ENCODE measurements at regions not wholly inside any gene's neighbourhood (a gene's known extent, or its start where the extent isn't known, plus 50 kb on each side); places are given as distances from the start of the nearest gene placed in this dataset.

DNA sequence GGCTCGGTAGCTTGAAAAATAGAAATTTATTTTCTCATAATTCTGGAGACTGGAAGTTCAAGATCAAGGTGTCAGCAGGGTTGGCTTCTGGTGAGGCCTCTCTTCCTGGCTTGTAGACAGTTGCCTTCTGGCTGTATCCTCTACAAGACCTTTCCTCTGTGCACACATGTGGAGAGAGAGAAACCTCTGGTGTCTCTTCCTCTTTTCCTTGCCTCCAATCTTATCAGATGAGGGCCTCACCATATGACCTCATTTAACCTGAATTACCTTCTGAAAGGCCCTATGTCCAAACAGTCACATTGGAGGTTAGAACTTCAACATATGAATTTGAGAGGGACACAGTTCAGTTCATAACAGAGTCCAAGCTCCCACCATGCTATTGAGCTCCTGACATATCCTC lies 166.4 kb downstream of the TTC8 start (continued):
- TF ChIP-seq NR2C1 (IDR thresholded peaks at IDR 0.05) (no peak), MYC (IDR thresholded peaks at IDR 0.05; ENCODE audit: insufficient read depth, insufficient read length, insufficient replicate concordance, low read length, severe bottlenecking) (no peak), GABPA (IDR thresholded peaks at IDR 0.05; ENCODE audit: low read depth) (no peak), POU2F2 (IDR thresholded peaks at IDR 0.05; ENCODE audit: borderline replicate concordance, low read depth, low read length) (no peak)

DNA sequence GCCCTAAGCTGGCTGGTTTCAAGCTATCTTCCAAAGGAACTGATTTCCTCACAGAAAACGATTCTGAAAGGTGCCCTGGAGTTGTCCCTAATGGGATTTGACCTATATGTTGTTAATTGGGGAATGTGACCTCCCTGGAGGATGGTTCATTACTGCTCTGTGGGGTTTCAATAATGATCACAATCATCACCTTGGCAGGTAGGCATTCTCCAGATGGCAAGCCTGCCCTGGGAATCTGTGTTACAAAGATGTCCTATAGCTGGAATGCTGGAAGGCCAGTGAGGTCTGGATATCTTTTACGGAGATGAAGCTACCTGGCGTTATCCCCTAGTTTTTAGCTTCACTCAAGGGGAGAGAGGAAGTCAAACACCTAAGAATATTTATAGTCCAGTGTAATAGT lies 167.6 kb downstream of the TTC8 start:
- peaks cover under 1% of the 10 kb centered on the region; the same call in 1 of the 3 replicates for H3K9me3 ChIP-seq (replicated peaks; ENCODE audit: control insufficient read depth, insufficient read depth, low read length)
- no peaks in the 10 kb centered on the region; a peak in 1 of 4 replicates for H3K27me3 ChIP-seq (replicated peaks in 1 of 2; ENCODE audit: control insufficient read depth in 2 of 2, insufficient read depth in 2 of 2, low read length in 1 of 2)
- ChIA-PET CTCF (interaction anchor here (1.5 kb wide), 1 partner anchor 37 kb away, joined by 4 read pairs; no protein-coding TSS in a partner anchor), POLR2A (no interaction called here), SMC1A (ENCODE audit: uncharacterized antibody, unreplicated experiment) (no interaction called here), RAD21 (ENCODE audit: unreplicated experiment) (no interaction called here)
- H3K4me1 ChIP-seq (ENCODE audit: control insufficient read depth, insufficient read depth, low read length) = no peaks in the 10 kb centered on the region
- intact Hi-C loops (cut with micrococcal nuclease; ENCODE audit: unreplicated experiment) = no loop called here
- BruUV-seq (replicated peaks) = no TSS peak
- H4K20me1 ChIP-seq (ENCODE audit: control insufficient read depth, insufficient read depth) = no peaks in the 10 kb centered on the region
- DNase-seq (ENCODE audit: low read depth, low spot score) = no peak
- TF ChIP-seq PAX8 (IDR thresholded peaks at IDR 0.05) = no peak
- no peak overlapping the region for H3K4me3 ChIP-seq
- no peak for ATAC-seq
- no peak overlapping the region for H3K4me2 ChIP-seq (ENCODE audit: control insufficient read depth, insufficient read depth)
- H2AFZ ChIP-seq (ENCODE audit: control insufficient read depth, low read depth, low read length) = no peak overlapping the region
- no peaks in the 10 kb centered on the region for H3K79me2 ChIP-seq (ENCODE audit: control insufficient read depth, insufficient read depth, low read length)
- no peak overlapping the region for H3K27ac ChIP-seq (ENCODE audit: control insufficient read depth, insufficient read depth)
- no peak overlapping the region for H3K9ac ChIP-seq (ENCODE audit: control insufficient read depth, insufficient read depth, low read length)
- no peaks in the 10 kb centered on the region for H3K36me3 ChIP-seq (ENCODE audit: control insufficient read depth in 2 of 2, insufficient read depth in 2 of 2, low read length in 1 of 2)
- WGBS (ENCODE audit: insufficient coverage, insufficient replicate concordance, low lambda C conversion rate, missing lambda C conversion rate) = 35% methylated on average over 3 of the region's 3 CpGs
- FAIRE-seq = no peak
- in situ Hi-C loops (cut with MboI) = no loop called here

DNA sequence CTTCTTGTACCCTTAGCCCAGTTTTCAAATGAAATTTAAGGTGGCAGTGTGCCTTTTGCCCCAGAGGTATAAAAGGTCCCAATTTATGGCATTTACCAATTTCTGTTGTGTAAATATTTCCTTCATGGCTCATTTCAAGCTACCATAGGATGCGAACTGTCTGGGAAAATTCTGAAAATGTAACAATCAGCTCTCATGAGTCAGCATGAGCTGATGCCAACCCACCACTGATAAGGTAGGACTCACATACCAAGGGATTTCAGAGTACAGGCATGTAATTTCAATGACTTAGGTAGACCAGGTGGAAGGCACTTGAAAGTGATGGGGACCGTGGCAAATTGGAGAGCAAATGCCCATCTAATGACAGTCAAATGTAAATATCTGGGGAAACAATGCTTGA lies 169.5 kb downstream of the TTC8 start:
- WGBS (ENCODE audit: insufficient coverage, insufficient replicate concordance, low lambda C conversion rate, missing lambda C conversion rate) = 44% methylated on average over 2 of the region's 2 CpGs
- Histone ChIP-seq H3K79me2 (ENCODE audit: control insufficient read depth, insufficient read depth, low read length) (no peaks in the 10 kb centered on the region), H3K4me2 (ENCODE audit: control insufficient read depth, insufficient read depth) (no peak overlapping the region), H3K9ac (ENCODE audit: control insufficient read depth, insufficient read depth, low read length) (no peak overlapping the region), H3K27me3 (replicated peaks in 1 of 2; ENCODE audit: control insufficient read depth in 2 of 2, insufficient read depth in 2 of 2, low read length in 1 of 2) (no peaks in the 10 kb centered on the region; a peak in 1 of 4 replicates), H3K27ac (ENCODE audit: control insufficient read depth, insufficient read depth) (no peak overlapping the region), H2AFZ (ENCODE audit: control insufficient read depth, low read depth, low read length) (no peak overlapping the region), H3K4me3 (no peak overlapping the region), H4K20me1 (ENCODE audit: control insufficient read depth, insufficient read depth) (no peaks in the 10 kb centered on the region), H3K9me3 (replicated peaks; ENCODE audit: control insufficient read depth, insufficient read depth, low read length) (no peaks in the 10 kb centered on the region), H3K36me3 (ENCODE audit: control insufficient read depth in 2 of 2, insufficient read depth in 2 of 2, low read length in 1 of 2) (no peaks in the 10 kb centered on the region), H3K4me1 (ENCODE audit: control insufficient read depth, insufficient read depth, low read length) (no peaks in the 10 kb centered on the region)
- intact Hi-C loops (cut with micrococcal nuclease; ENCODE audit: unreplicated experiment) (no loop called here), in situ Hi-C loops (cut with MboI) (no loop called here)
- ChIA-PET POLR2A (interaction anchor here (0.7 kb wide), 1 partner anchor 1105 kb away, joined by 3 read pairs; no protein-coding TSS in a partner anchor), SMC1A (ENCODE audit: uncharacterized antibody, unreplicated experiment) (no interaction called here), CTCF (no interaction called here), RAD21 (ENCODE audit: unreplicated experiment) (no interaction called here)
- BruUV-seq (replicated peaks) = no TSS peak
- ATAC-seq (no peak), DNase-seq (ENCODE audit: low read depth, low spot score) (no peak), FAIRE-seq (no peak)
- TF ChIP-seq MEF2B (IDR thresholded peaks at IDR 0.05; ENCODE audit: partially characterized antibody, poor library complexity, severe bottlenecking) (no peak), RFX5 (IDR thresholded peaks at IDR 0.05; ENCODE audit: low read depth, low read length) (no peak), CBX3 (IDR thresholded peaks at IDR 0.05; ENCODE audit: borderline replicate concordance, low read depth) (no peak), YY1 (IDR thresholded peaks at IDR 0.05; ENCODE audit: low read depth, low read length) (no peak), NR2C2 (IDR thresholded peaks at IDR 0.05; ENCODE audit: borderline replicate concordance, control insufficient read depth, insufficient read length, low read depth) (no peak), CHD4 (IDR thresholded peaks at IDR 0.05) (no peak), CBX5 (IDR thresholded peaks at IDR 0.05; ENCODE audit: low read depth) (no peak), TARDBP (IDR thresholded peaks at IDR 0.05; ENCODE audit: borderline replicate concordance) (no peak), TCF3 (IDR thresholded peaks at IDR 0.05; ENCODE audit: borderline replicate concordance, insufficient read depth, low read depth, low read length) (no peak)
- TF ChIP-seq, protein P1, sequence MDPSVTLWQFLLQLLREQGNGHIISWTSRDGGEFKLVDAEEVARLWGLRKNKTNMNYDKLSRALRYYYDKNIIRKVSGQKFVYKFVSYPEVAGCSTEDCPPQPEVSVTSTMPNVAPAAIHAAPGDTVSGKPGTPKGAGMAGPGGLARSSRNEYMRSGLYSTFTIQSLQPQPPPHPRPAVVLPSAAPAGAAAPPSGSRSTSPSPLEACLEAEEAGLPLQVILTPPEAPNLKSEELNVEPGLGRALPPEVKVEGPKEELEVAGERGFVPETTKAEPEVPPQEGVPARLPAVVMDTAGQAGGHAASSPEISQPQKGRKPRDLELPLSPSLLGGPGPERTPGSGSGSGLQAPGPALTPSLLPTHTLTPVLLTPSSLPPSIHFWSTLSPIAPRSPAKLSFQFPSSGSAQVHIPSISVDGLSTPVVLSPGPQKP (IDR thresholded peaks at IDR 0.05; ENCODE audit: low read depth, low read length) = no peak
- TF ChIP-seq, protein P2, sequence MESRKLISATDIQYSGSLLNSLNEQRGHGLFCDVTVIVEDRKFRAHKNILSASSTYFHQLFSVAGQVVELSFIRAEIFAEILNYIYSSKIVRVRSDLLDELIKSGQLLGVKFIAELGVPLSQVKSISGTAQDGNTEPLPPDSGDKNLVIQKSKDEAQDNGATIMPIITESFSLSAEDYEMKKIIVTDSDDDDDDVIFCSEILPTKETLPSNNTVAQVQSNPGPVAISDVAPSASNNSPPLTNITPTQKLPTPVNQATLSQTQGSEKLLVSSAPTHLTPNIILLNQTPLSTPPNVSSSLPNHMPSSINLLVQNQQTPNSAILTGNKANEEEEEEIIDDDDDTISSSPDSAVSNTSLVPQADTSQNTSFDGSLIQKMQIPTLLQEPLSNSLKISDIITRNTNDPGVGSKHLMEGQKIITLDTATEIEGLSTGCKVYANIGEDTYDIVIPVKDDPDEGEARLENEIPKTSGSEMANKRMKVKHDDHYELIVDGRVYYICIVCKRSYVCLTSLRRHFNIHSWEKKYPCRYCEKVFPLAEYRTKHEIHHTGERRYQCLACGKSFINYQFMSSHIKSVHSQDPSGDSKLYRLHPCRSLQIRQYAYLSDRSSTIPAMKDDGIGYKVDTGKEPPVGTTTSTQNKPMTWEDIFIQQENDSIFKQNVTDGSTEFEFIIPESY (IDR thresholded peaks at IDR 0.05) = no peak
